Superior temporal gyrus (tissue), 1 donor: ENCODE measurements at regions not wholly inside any gene's neighbourhood (a gene's known extent, or its start where the extent isn't known, plus 50 kb on each side); places are given as distances from the start of the nearest gene placed in this dataset.
"Not testable (repeated sequence)": the region's sequence is repeated elsewhere in the genome, so short reads cannot be mapped to it uniquely, and the experiment has no call there.

Experiments
- DNase-seq: peaks from one replicate; pipeline ENCODE4 v3.0.0-alpha.2; 2016; ENCODE audit errors: extremely low spot score

- DNase-seq: no peak
Observed at GRCh38 chr12:46087916-46088439, 97.6 kb upstream of the SCAF11 start.

GRCh38 chr12:46084666-46085631, 94.6 kb upstream of the SCAF11 start:
- DNase-seq: no peak

- DNase-seq: no peak
Observed at GRCh38 chr12:46082490-46083200, 92.3 kb upstream of the SCAF11 start.

- no peak for DNase-seq
Observed at GRCh38 chr12:46073321-46073720, 82.9 kb upstream of the SCAF11 start.

GRCh38 chr12:46071769-46072624, 81.6 kb upstream of the SCAF11 start:
- peak; percentile 60 for DNase-seq

- no peak for DNase-seq
Observed at GRCh38 chr12:46071335-46071734, 81.0 kb upstream of the SCAF11 start.

- DNase-seq: no peak
Observed at GRCh38 chr12:46067094-46067493, 76.7 kb upstream of the SCAF11 start.

- DNase-seq: no peak
Observed at GRCh38 chr12:46065412-46066166, 75.2 kb upstream of the SCAF11 start.

- DNase-seq: no peak
Observed at GRCh38 chr12:46064548-46064947, 74.2 kb upstream of the SCAF11 start.

GRCh38 chr12:46058697-46059096, 68.3 kb upstream of the SCAF11 start:
- not testable (repeated sequence) for DNase-seq

- no peak for DNase-seq
Observed at GRCh38 chr12:46050805-46051204, 60.4 kb upstream of the SCAF11 start.

- no peak for DNase-seq
Observed at GRCh38 chr12:46049665-46050064, 59.3 kb upstream of the SCAF11 start.

- no peak for DNase-seq
Observed at GRCh38 chr12:46046436-46046835, 56.1 kb upstream of the SCAF11 start.

- no peak for DNase-seq
Observed at GRCh38 chr12:46043972-46044520, 53.7 kb upstream of the SCAF11 start.
